HUES64 (cell line): ENCODE measurements at regions not wholly inside any gene's neighbourhood (a gene's known extent, or its start where the extent isn't known, plus 50 kb on each side); places are given as distances from the start of the nearest gene placed in this dataset.

ENCODE experiments used
- H3K27ac ChIP-seq: 2 replicates; pipeline ENCODE4 v1.7.0; 2013; ENCODE audit warnings: low read depth, low read length, inconsistent platforms
- H3K27me3 ChIP-seq: 2 replicates; pipeline ENCODE4 v1.6.1; 2013; ENCODE audit warnings: mild to moderate bottlenecking, low read length; ENCODE audit not compliant: insufficient read depth
- H3K36me3 ChIP-seq: 2 replicates; pipeline ENCODE4 v1.6.1; 2013; ENCODE audit warnings: mild to moderate bottlenecking, low read length; ENCODE audit not compliant: insufficient read depth
- H3K4me1 ChIP-seq: 2 replicates; pipeline ENCODE4 v1.6.1; 2013; ENCODE audit warnings: mild to moderate bottlenecking, low read length, moderate library complexity; ENCODE audit not compliant: insufficient read depth
- H3K4me3 ChIP-seq: 2 replicates; pipeline ENCODE4 v1.5.1; 2013; ENCODE audit warnings: mild to moderate bottlenecking, low read length, moderate library complexity
- H3K9ac ChIP-seq: 2 replicates; pipeline ENCODE4 v1.6.1; 2013; ENCODE audit warnings: mild to moderate bottlenecking, low read depth, low read length
- H3K9me3 ChIP-seq: 2 replicates; pipeline ENCODE4 v1.6.1; 2013; ENCODE audit warnings: low read depth, low read length; ENCODE audit not compliant: insufficient read depth
- WGBS: fragments of 150-250, 120-280 bp; methylation state at CpG from one replicate; pipeline ENCODE4 v1.1.7; 2013; ENCODE audit warnings: missing lambda C conversion rate; 5-methylcytosine and 5-hydroxymethylcytosine counted together

- H3K27ac ChIP-seq, result no peak overlapping the region
- no peaks in the 10 kb centered on the region for H3K9me3 ChIP-seq
- no peaks in the 10 kb centered on the region for H3K27me3 ChIP-seq
- no peak overlapping the region for H3K4me3 ChIP-seq
- H3K36me3 ChIP-seq, result no peaks in the 10 kb centered on the region
- 100% methylated on average over 1 of the region's 1 CpG for WGBS
- no peaks in the 10 kb centered on the region for H3K4me1 ChIP-seq
- H3K9ac ChIP-seq, result no peak overlapping the region
Measured at GRCh38 chrX:131356725-131357124, 67.6 kb upstream of the IGSF1 start.

GRCh38 chrX:131359611-131360010 is 70.5 kb upstream of the IGSF1 start:
- no peak overlapping the region for H3K4me3 ChIP-seq
- no peaks in the 10 kb centered on the region for H3K9me3 ChIP-seq
- H3K9ac ChIP-seq, result no peak overlapping the region
- no peak overlapping the region for H3K27ac ChIP-seq
- WGBS, result 89% methylated on average over 2 of the region's 2 CpGs
- H3K4me1 ChIP-seq, result no peaks in the 10 kb centered on the region
- no peaks in the 10 kb centered on the region for H3K36me3 ChIP-seq
- no peaks in the 10 kb centered on the region for H3K27me3 ChIP-seq

- Histone ChIP-seq H3K27me3 (no peaks in the 10 kb centered on the region), H3K9me3 (no peaks in the 10 kb centered on the region), H3K9ac (no peak overlapping the region), H3K27ac (no peak overlapping the region), H3K36me3 (no peaks in the 10 kb centered on the region), H3K4me1 (peaks cover 27% of the 10 kb centered on the region), H3K4me3 (no peak overlapping the region)
- 66% methylated on average over 3 of the region's 3 CpGs for WGBS
Measured at GRCh38 chrX:131365766-131366165, 76.7 kb upstream of the IGSF1 start.

GRCh38 chrX:131366407-131366806 is 77.3 kb upstream of the IGSF1 start:
- H3K4me3 ChIP-seq, result no peak overlapping the region
- no peaks in the 10 kb centered on the region for H3K27me3 ChIP-seq
- WGBS, result 63% methylated on average over 6 of the region's 6 CpGs
- no peak overlapping the region for H3K27ac ChIP-seq
- H3K9me3 ChIP-seq, result no peaks in the 10 kb centered on the region
- no peaks in the 10 kb centered on the region for H3K36me3 ChIP-seq
- H3K4me1 ChIP-seq, result peaks cover 27% of the 10 kb centered on the region
- no peak overlapping the region for H3K9ac ChIP-seq

GRCh38 chrX:131388293-131388692 is 99.2 kb upstream of the IGSF1 start:
- Histone ChIP-seq H3K4me1 (no peaks in the 10 kb centered on the region), H3K27me3 (no peaks in the 10 kb centered on the region), H3K9ac (no peak overlapping the region), H3K9me3 (peaks cover 14% of the 10 kb centered on the region; the same call in 1 of the 2 replicates), H3K4me3 (no peak overlapping the region), H3K27ac (no peak overlapping the region), H3K36me3 (peaks cover 16% of the 10 kb centered on the region)
- 92% methylated on average over 4 of the region's 4 CpGs for WGBS

- H3K4me1 ChIP-seq, result no peaks in the 10 kb centered on the region
- WGBS, result 100% methylated on average over 3 of the region's 3 CpGs
- H3K36me3 ChIP-seq, result peaks cover 10% of the 10 kb centered on the region
- H3K27me3 ChIP-seq, result no peaks in the 10 kb centered on the region
- H3K9ac ChIP-seq, result no peak overlapping the region
- peaks cover 9% of the 10 kb centered on the region; the same call in 1 of the 2 replicates for H3K9me3 ChIP-seq
- H3K4me3 ChIP-seq, result no peak overlapping the region
- H3K27ac ChIP-seq, result no peak overlapping the region
Measured at GRCh38 chrX:131392666-131393065, 103.6 kb upstream of the IGSF1 start.

GRCh38 chrX:131393426-131393825 is 104.3 kb upstream of the IGSF1 start:
- Histone ChIP-seq H3K27ac (no peak overlapping the region), H3K9ac (no peak overlapping the region), H3K27me3 (no peaks in the 10 kb centered on the region), H3K4me1 (peaks cover 2% of the 10 kb centered on the region; the same call in 1 of the 2 replicates), H3K9me3 (peaks cover 3% of the 10 kb centered on the region; the same call in 1 of the 2 replicates), H3K4me3 (no peak overlapping the region), H3K36me3 (peaks cover 3% of the 10 kb centered on the region)
- 95% methylated on average over 3 of the region's 5 CpGs for WGBS

GRCh38 chrX:131394384-131394783 is 105.3 kb upstream of the IGSF1 start:
- H3K27me3 ChIP-seq, result no peaks in the 10 kb centered on the region
- no peak overlapping the region for H3K27ac ChIP-seq
- no peak overlapping the region for H3K4me3 ChIP-seq
- no peaks in the 10 kb centered on the region; the same call in 1 of the 2 replicates for H3K36me3 ChIP-seq
- peaks cover 5% of the 10 kb centered on the region; the same call in 1 of the 2 replicates for H3K4me1 ChIP-seq
- no peaks in the 10 kb centered on the region for H3K9me3 ChIP-seq
- H3K9ac ChIP-seq, result no peak overlapping the region
- WGBS, result 79% methylated on average over 2 of the region's 2 CpGs

GRCh38 chrX:131397891-131398290 is 108.8 kb upstream of the IGSF1 start:
- no peak overlapping the region for H3K9ac ChIP-seq
- no peaks in the 10 kb centered on the region for H3K9me3 ChIP-seq
- 98% methylated on average over 4 of the region's 5 CpGs for whole genome bisulfite sequencing
- H3K36me3 ChIP-seq, result no peaks in the 10 kb centered on the region
- no peak overlapping the region for H3K27ac ChIP-seq
- peaks cover 18% of the 10 kb centered on the region for H3K4me1 ChIP-seq
- no peaks in the 10 kb centered on the region for H3K27me3 ChIP-seq
- no peak overlapping the region for H3K4me3 ChIP-seq

GRCh38 chrX:131399678-131400428 is 110.7 kb upstream of the IGSF1 start:
- no peaks in the 10 kb centered on the region for H3K36me3 ChIP-seq
- no peaks in the 10 kb centered on the region for H3K9me3 ChIP-seq
- H3K9ac ChIP-seq, result no peak overlapping the region
- no peaks in the 10 kb centered on the region for H3K27me3 ChIP-seq
- no peak overlapping the region for H3K4me3 ChIP-seq
- H3K27ac ChIP-seq, result no peak overlapping the region
- 90% methylated on average over 6 of the region's 7 CpGs for WGBS
- peaks cover 18% of the 10 kb centered on the region for H3K4me1 ChIP-seq

GRCh38 chrX:131402124-131402811 is 113.2 kb upstream of the IGSF1 start:
- no peaks in the 10 kb centered on the region for H3K27me3 ChIP-seq
- H3K27ac ChIP-seq, result no peak overlapping the region
- H3K4me1 ChIP-seq, result peaks cover 18% of the 10 kb centered on the region
- no peak overlapping the region for H3K9ac ChIP-seq
- WGBS, result 96% methylated on average over 3 of the region's 5 CpGs
- H3K36me3 ChIP-seq, result no peaks in the 10 kb centered on the region
- no peak overlapping the region for H3K4me3 ChIP-seq
- no peaks in the 10 kb centered on the region for H3K9me3 ChIP-seq
